HG02943 (cell line): ENCODE measurements at regions not wholly inside any gene's neighbourhood (a gene's known extent, or its start where the extent isn't known, plus 50 kb on each side); places are given as distances from the start of the nearest gene placed in this dataset.

ENCODE experiments used
- ATAC-seq: cut with Tn5 transposase; IDR thresholded peaks from one replicate; pipeline ENCODE4 v1.9.1; 2021; ENCODE audit warnings: mild to moderate bottlenecking, low read depth, moderate library complexity; ENCODE audit not compliant: unreplicated experiment

DNA sequence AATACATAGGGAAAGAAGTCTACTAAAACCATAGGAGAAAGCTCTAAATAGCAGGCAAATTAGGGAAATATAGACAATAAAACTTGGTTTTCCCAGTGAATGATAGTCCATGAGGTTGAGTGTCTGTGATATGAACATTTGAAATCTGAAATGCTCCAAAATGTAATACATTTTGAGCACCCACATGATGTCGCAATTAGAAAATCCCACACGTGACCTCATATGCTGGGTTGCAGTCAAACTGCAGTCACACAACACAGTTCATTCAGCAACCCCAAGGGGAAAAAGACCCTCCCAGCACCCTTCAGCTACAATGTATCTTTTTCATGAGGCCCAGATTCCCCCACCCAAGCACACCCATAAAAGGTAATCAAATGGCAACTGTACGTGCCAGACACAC lies 155.6 kb downstream of the BTC start:
- ATAC-seq, result no peak

DNA sequence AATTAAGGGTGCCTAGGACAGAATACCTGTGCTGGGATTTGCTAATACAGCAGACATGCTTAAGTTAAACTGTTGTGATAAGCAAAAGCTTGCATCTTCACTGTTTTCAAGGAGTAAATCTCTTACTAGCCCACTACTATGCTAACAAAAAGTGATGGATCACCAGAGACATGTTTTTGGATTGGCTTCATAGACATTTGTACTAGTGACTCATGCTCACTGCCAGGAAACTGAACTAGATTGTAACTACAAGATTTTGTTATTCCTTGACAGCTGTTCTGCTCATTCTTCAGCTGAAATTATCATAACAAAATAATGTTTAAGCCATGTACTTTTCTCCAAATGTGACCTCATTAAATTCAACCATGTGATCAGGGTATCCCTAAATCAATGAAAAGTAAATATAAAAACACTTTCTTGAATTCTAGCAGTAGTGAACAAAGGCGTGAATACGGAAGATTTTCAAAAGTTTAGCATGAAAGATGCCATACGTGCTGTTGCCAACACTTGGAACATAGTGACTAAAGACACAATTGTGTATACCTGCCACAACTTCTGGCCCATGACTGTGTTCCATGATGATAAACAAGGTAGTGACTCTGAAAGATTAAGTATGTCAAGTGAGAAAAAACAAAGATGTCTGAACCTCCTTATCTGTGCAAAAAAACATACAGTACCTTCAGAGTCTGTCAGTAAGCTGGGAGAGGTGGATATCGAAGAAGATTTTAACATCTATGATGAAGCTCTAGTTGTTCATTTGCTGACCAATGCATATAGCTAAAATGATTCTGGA lies 154.0 kb downstream of the BTC start:
- ATAC-seq, result no peak

DNA sequence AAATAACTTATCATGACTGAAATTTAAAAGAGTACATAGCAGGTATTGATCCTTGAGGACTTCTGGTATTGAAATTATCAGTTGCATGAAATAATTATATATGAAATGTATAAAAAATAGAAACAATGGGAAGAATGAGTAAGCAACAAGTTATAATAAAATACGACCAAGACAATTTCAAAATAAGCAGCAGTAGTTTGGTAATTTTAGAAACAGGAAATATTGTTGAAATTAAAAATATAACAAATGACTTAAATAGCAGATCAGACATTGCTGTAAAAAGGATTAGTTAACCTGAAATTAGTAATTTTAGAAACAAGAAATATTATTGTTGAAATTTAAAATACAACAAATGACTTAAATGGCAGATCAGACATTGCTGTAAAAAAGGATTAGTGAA lies 152.3 kb downstream of the BTC start:
- ATAC-seq, result no peak

DNA sequence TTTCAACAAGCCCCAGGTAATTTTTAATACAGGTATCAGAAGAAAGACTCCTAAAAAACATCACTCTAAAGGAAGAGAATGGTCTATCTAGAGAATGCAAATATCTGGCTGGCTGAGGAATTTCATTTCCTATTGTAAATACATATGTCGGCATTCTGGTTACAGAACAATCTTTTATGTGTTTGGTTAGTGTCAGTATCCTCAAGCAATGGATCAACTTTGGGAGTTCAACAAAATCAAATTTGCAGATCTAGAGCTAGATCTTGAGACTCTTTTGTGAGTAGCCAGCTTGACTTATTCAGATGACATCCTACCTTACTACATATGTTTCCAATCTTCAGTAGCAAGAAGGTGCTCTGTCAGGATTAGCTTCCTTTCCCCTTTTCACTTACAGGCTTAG lies 145.1 kb downstream of the BTC start:
- no peak for ATAC-seq

DNA sequence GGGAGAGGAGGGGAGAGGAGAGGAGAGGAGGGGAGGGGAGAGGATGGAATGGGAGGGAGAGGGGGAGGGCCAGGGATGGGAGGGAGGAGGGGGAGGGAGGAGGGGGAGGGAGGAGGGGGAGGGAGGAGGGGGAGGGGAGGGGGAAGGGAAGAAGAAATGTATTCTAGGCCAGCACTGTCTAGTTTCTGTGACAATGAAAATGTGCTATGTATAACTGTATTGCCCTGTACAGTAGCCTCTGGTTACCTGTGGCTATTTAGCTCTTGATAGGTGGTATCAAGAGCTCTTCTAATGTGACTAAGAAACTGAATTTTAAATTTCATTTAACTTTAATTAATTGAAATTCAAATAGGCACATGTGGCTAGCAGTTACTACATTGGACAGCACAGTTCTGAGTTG lies 143.1 kb downstream of the BTC start:
- ATAC-seq, result no peak

DNA sequence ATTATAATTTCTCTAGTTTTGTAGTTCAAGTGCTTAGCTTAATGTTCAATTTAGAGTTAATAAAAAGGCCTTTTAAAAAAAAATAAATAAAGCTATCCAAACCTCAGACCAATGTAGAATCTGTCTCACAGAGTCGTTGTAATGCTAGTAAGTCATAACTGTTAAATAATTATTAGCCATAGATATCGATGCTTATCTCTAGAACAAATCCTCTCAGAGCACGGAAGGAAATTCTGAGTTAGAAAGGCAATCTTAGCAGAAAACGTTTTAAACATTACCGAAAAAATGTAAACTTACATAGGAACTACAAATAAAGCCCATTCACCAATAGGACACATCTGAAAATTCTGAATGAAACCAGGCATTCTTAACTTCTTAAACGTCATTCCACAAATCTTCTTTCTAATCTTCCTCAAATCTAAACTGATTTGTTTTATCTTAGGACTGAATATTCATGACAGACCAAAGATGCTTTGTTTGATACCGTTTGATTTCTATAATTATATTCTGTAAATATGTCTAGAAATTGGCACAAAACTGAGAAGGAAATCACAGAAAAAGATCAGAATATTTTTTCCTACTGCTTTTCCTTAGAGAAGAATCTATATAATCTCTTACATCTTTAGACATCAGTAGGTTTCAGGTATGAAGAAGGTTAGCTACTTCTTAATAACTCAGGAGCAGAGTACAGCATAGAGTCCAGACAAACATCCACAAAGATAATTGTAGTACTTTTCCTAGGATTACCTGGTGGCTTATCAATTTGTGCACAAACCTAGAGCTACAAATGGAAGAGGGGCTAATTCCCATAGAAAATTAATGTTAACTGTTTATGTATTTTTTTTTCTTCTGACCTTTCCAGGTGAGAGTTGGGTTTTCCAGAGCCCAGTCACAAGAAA lies 140.7 kb downstream of the BTC start:
- no peak for ATAC-seq

DNA sequence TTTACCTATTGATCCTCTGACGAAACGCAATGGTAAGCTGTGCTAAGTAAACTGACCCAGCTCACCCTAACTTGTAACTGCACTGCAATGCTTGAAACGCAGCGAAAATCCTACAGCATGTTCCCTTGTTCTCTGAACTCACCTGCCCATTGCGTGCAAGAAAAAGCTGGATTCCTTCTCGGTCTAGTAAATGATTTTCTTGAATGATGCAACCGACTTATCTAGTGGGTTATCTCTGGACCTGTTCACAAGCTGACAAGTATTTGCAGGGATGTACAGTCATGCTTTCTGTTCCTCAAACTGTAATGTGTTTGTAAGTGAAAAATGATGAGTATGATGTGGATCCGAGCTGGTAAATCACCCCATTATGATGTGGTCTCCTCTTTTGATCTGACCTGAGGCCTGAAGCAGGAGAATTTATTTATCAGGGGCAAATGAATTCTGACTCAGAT lies 140.1 kb downstream of the BTC start:
- ATAC-seq, result no peak

DNA sequence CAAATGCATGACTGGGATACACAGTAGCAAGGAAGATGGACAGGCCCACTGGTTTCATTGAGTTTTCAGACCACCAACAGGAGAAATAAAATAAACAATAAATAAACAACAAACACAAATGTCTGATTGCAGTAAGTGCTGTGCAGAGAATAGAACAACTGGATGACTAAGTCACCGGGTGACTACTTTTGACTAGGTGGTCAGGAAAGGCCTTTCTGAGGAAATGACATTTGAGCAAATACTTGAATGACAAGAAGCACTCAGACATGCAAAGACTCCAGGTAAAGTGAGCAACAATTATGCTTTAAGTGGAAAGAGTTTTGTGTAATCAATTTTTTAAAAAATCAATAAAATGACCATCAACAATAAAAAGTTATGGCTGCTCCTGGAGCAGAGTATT lies 137.7 kb downstream of the BTC start:
- no peak for ATAC-seq

DNA sequence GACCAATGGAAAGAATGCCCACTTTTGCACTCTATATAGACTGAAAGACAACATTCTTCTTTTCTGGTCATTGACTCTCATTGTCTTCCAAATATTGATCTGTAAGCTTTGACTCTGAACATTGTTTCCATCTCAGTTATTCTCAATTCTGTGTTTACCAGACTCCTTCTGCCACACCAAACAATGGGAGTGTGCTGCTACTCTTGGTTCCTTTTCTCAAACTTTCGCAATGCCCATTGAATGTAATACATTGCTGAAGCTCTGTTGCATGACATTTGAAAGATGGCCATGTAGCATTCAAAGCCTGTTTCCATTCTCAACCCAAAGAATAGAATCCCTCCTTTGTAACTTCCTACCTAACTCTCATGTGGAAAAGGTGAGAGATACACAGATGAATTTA lies 136.2 kb downstream of the BTC start:
- ATAC-seq, result no peak

DNA sequence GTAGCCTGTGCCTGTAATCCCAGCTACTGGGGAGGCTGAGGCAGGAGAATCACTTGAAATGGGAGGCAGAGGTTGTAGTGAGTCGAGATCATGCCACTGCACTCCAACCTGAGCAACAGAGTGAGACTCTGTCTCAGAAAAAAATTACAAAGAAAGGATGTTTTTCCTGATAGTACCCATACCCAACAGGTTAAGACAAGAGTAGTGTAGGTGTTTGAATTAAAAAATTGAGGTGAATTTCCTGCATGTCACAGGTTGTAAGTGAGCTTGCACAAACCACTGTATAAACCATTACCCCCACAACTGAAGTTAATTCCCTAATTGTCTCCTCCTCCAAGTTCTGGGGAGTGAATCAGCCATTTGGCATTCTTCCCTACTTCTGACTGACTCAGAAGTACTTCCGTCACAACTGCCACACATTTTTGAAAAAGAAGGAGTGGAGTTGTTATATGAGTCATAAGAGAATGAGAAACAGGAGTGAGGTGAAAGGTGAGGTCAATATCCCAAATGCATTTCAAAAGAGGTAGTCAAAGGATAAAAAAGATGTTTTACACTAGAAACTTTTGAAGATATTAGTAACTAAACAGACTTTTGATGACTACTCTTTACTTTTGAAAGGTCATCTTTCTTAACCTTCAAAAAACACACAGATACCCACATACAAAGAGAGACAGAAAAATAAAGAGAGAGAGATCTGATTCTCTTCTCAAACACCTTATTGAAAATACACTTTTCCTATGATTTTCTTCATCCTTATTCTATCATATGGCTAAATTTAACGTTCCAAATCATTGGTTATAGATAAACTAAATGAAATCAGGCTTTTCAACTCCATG lies 134.5 kb downstream of the BTC start:
- no peak for ATAC-seq

DNA sequence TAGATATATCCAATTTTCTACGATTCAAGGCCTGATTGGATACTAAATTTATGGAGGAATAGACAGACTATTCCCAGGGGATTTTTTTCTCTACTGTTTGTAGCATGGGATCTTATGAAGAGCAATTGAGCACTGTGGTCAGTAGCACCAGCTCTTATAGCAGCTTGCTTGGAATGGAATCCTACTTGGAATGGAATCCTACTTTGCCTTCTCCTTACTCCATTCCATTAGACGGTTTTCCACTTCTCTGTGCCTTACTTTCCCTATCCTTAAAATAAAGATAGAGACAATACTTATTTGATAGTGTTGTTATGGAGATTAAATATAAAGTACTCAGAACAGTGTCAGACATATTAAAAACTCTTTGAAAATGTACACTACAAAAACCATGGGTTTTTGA lies 133.5 kb downstream of the BTC start:
- no peak for ATAC-seq

DNA sequence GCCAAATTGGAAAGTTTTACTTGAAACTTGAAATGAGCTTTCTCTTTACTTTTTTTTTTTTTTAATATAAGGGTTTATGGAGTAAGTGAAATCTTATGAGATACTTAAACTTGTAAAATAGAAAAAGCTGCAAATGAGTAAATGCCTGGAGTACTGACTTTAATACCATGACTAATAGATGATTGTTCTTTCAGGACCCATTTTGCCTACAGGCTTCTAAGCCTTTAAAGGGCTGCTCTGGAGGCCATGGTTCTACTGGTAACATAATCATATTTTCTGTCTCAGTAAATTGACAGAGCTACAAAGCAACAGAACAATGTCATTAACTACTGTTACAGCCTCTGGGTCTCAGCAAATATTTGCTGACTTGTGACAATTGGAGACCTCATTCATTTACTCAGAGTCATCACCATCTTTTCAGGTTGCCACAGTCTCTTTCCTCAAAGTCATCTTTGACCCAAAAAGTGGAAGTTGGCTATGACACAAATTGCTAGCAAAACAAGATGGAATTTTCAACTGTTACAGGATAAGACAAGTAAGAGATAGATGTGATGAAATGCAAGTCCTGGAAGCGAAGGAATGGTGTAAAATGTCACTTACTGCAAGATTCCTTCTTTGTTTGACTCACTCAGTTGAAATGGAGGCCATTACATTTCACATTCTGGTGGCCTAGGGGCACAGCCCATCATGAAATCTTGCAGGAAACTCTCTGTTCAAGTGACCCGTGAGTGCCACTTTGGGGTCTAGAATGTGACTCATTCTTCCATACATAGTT lies 132.7 kb downstream of the BTC start:
- ATAC-seq, result no peak

DNA sequence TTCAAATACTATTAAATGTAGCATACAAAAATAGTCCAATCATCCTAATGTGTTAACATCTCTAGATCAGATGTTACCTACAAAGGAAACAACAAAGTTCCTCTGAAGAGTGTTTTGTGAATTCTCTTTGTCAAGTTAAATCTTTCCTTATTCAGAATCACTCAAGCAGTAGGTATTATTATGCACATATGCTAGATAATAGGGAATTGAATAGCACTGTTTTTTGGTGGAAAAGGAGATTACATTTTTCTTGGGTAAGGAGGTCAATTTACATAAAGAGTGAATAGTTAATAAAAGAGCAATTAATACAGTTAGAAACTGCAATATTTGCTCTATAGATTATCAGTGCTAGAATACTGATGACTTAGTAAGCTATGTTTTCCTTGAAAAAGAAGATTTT lies 130.7 kb downstream of the BTC start:
- no peak for ATAC-seq

DNA sequence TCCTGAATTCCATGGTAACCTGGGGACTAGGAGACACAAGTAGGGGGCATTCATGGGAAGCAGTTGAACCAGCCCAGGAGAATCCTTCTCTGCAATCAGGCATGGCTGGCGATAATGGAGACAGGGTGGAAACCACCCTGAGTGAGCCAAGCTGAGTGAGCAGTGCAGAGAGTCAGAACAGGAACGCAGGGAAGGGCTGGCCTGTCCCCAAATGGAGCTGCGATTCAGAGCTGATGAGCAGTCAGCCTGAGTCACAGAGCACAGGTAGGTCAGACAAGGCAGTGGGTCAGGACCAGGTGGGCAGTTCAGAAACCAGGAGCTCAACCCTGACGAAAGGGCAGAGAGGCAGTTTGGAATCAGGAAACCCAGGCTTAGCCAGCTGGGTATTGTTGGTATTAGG lies 129.0 kb downstream of the BTC start:
- ATAC-seq, result no peak

DNA sequence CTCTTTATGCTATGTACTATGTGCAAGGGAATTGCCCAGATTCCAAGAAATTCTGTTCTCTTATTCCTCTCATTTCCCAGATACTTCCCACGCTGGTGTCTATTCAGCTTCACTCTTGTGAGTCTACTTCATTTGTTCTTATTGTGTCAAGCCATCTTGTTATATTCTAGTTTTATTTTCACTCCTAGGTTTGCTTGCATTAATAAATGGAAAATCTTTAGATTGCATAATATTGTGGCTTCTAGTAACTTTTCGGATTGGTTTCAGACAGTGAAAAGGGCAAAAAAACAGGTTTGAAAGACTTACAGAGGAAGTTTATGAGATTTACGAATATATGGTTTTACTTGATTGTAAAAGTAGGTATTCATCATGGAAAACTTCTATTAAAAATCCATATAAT lies 128.4 kb downstream of the BTC start:
- ATAC-seq, result no peak

DNA sequence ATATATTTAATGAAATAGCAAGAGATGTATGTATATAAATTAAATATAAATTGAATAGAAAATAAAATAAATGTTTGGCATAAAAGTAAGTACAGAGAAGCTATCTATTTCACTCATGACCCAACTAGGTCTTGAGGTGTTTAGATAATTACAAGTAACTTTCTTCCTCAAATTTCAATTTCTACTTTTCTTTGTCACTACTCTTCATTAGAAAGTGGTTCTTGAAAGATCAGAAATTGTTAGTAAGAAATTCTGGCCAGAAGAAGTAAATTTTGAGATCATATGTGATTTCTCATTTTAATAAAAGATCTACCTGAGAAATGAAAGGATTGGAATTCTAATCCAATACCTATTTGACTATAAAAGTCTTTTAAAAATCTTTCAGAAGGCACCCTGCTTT lies 126.9 kb downstream of the BTC start:
- ATAC-seq, result no peak

DNA sequence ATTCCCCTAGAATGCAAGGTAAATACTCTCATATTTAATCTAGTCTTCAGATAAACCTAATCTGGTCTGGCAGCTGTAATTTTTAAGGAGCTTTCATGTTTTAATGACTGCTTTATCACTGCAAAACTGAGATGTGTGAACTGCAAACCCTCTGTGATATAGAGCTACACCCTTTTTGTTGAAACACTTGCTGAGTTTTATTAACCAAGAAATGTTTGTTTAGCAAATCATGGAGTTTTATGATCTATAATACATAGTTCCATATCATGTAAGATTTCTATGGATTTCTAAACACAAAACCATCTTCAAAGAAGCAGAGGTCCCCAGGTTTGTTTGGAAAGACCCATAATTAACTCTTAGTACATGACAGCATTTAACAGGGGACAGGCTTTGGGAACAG lies 126.4 kb downstream of the BTC start:
- no peak for ATAC-seq

DNA sequence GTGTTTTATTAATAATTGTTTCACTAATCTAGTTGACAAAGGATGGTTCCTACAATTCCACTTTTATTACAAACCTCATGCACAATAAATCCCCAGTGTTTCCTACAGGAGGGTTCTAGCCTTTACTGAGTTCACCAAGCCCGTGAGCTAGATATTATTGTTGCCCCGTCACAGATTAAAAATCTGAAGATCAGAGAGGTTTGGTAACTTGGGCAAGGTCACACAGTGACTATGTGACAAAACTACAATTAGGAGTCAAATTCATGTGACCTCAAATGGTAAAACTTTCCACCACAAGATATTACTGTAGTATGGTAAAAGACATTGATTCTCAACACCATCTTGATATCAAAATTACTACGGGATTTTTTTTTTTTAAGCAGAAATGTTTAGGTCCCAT lies 124.6 kb downstream of the BTC start:
- no peak for ATAC-seq

DNA sequence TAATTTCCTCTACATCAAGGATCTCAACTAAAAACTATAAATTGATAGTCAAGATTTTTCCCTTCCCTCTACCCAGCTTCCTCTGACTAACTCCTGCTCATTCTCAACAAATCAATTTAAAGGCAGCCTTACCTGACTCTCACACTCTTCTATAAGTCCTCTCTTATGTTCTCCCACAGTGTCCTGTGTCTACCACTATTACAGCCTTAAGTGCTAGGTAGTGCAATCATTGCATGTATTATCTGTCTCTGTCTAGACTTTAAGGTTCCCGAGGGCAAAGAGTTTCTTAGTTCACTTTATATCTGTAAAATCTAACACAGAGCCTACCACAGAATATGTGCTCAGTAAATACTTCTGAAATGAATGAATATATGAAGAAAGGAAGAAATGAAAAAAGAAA lies 123.7 kb downstream of the BTC start:
- no peak for ATAC-seq

DNA sequence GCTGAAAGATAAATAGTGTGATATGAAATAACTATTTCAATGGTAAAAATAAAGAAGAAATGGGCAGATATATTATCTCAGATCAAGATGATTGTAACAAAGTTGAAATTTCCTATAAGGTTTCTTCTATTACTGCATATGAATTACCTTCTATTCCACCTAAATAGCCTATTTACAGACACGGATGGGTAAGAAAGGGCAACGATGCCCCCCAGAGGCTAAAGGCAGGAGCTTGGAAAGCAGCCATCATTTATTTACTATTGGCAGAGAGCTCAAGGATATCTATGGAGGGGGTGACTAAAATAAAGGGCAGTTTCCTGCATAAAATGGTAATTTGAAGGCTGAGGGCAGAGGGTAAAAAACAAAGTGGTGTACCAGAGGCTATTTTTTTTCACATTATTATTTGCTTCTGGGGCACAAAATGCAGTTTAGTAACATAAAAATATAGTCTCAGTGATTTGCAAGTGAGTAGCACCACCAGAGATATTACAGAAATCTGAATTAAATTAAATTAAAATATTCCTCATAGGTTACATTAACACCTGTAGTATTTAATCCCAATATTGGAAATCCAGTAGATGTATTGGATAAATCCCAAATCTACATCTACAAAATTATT lies 123.1 kb downstream of the BTC start:
- no peak for ATAC-seq
